ENCODE measurements at regions not wholly inside any gene's neighbourhood (a gene's known extent, or its start where the extent isn't known, plus 50 kb on each side); places are given as distances from the start of the nearest gene placed in this dataset.

- TF ChIP-seq ZBTB33 (IDR thresholded peaks at IDR 0.05; ENCODE audit: extremely low read depth, insufficient replicate concordance, low read length) (no peak), ZNF274 (IDR thresholded peaks at IDR 0.05; ENCODE audit: low read depth, low read length) (no peak), RAD21 (IDR thresholded peaks at IDR 0.05; ENCODE audit: low read depth) (no peak), EZH2 (IDR thresholded peaks at IDR 0.05) (no peak), ELF1 (IDR thresholded peaks at IDR 0.05; ENCODE audit: borderline replicate concordance, low read depth) (no peak), FOSL1 (IDR thresholded peaks at IDR 0.05; ENCODE audit: low read depth) (no peak), EGR1 (IDR thresholded peaks at IDR 0.05; ENCODE audit: low read depth) (no peak)
Observed at GRCh38 chr6:19692506-19693298, 144.5 kb upstream of the ID4 start (continued).

- ATAC-seq, result no peak
- H3K4me1 ChIP-seq (ENCODE audit: control insufficient read depth in 1 of 2, insufficient read depth in 2 of 2, low read length in 2 of 2), result 0 out of 4 replicates have a peak, but pooled peaks cover 0 to 4% of the 10 kb centered on the region in 2 experiments
- no peaks in the 10 kb centered on the region for H3K27me3 ChIP-seq (ENCODE audit: insufficient read depth, low read length)
- H3K9me2 ChIP-seq (ENCODE audit: insufficient read depth), result no peaks in the 10 kb centered on the region
- H3K9me3 ChIP-seq (ENCODE audit: control insufficient read depth in 1 of 2, insufficient read depth in 1 of 2, low read depth in 1 of 2, low read length in 2 of 2), result no peaks in the 10 kb centered on the region
- no peak for DNase-seq (ENCODE audit: low read depth, low spot score)
- no TSS peak for BruUV-seq (replicated peaks)
- H4K20me1 ChIP-seq (ENCODE audit: insufficient read depth), result no peaks in the 10 kb centered on the region
- no peak overlapping the region for H3K4me2 ChIP-seq (ENCODE audit: low read length)
- TF ChIP-seq CEBPB (IDR thresholded peaks at IDR 0.05; ENCODE audit: low read depth) (no peak), YY1 (IDR thresholded peaks at IDR 0.05; ENCODE audit: extremely low read depth, insufficient replicate concordance, low read depth, low read length) (peak; percentile 83), JUND (IDR thresholded peaks at IDR 0.05) (no peak), REST (IDR thresholded peaks at IDR 0.05; ENCODE audit: low read depth) (no peak), CBX3 (IDR thresholded peaks at IDR 0.05; ENCODE audit: low read depth) (no peak)
- H3K79me2 ChIP-seq (ENCODE audit: insufficient read depth, low read length), result no peaks in the 10 kb centered on the region
- no peaks in the 10 kb centered on the region for H3K36me3 ChIP-seq (ENCODE audit: control insufficient read depth in 1 of 2, insufficient read depth in 2 of 2, low read length in 2 of 2)
- ChIA-PET CTCF (no interaction called here), RAD21 (ENCODE audit: low non-redundant PET in 1 of 2, low total read pairs in 2 of 2, uncharacterized antibody in 2 of 2, unreplicated experiment in 2 of 2) (no interaction called here), POLR2A (no interaction called here)
- no peak overlapping the region for H3K9ac ChIP-seq (ENCODE audit: low read length)
- H2AFZ ChIP-seq (ENCODE audit: low read depth, low read length, poor library complexity, severe bottlenecking), result no peak overlapping the region
- no peak overlapping the region for H3K27ac ChIP-seq (ENCODE audit: low read depth, low read length)
- intact Hi-C loops (cut with micrococcal nuclease), result no loop called here
- H3K4me3 ChIP-seq (replicated peaks in 1 of 2; ENCODE audit: low read depth in 1 of 2, low read length in 2 of 2), result no peak overlapping the region
Observed at GRCh38 chr6:19694697-19695096, 142.5 kb upstream of the ID4 start.
